ENCODE measurements at regions not wholly inside any gene's neighbourhood (a gene's known extent, or its start where the extent isn't known, plus 50 kb on each side); places are given as distances from the start of the nearest gene placed in this dataset.

- DNase-seq (ENCODE audit: low read depth in 4 of 4, low spot score in 3 of 4), result no peak
Measured at GRCh38 chr17:22469941-22470340, 777.6 kb downstream of the KCNJ18 start.

- no peak for DNase-seq (ENCODE audit: low read depth in 4 of 4, low spot score in 3 of 4)
Measured at GRCh38 chr17:22470411-22471175, 778.3 kb downstream of the KCNJ18 start.

DNA sequence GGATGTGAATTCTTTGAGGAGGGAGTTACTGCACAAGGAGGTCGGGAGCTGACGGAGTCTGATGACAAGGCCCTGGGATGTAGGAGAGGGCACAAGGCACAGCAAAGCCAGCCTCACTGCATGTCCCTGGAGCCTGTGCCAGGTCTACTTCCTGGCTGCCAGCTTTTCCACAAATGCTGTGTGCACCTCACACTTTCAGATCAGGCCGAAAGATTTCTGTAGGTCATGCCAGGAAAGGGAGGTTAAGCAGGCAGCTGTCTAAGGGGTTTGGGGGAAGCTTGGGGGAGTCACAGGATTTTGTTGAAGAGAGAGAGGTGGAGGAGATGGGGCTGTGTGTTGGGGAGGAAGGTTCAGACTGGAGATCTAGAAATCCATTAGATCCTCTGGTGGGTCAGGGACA lies 792.5 kb downstream of the KCNJ18 start:
- no peak for DNase-seq (ENCODE audit: low read depth in 4 of 4, low spot score in 3 of 4)

DNA sequence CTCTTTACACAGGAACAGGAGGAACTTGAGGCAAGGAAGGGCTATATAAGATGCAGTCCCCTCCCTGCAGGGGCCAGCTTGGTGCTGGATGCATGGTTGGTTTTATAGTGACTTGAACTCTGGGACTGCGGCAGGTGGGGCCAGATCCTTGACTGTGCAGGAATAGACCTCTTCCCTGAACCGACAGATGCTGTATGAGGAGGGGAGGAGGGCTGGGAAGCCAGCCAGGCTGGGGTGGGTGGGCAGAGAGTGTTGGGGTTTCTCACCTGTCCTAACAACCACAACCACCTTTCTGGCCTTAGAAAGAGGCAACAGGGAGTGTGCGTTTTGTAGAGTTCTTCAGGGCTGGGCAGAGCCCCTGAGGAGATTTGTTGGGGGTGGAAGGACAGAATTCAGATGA lies 798.1 kb downstream of the KCNJ18 start:
- no peak for DNase-seq (ENCODE audit: low read depth in 4 of 4, low spot score in 3 of 4)

- no peak for DNase-seq (ENCODE audit: low read depth in 4 of 4, low spot score in 3 of 4)
Measured at GRCh38 chr17:22492331-22492730, 800.0 kb downstream of the KCNJ18 start.

GRCh38 chr17:22496450-22496849 lies 804.1 kb downstream of the KCNJ18 start:
- no peak for DNase-seq (ENCODE audit: low read depth in 4 of 4, low spot score in 3 of 4)

GRCh38 chr17:22503322-22503899 lies 811.1 kb downstream of the KCNJ18 start:
- DNase-seq (ENCODE audit: low read depth in 4 of 4, low spot score in 3 of 4), result no peak

DNA sequence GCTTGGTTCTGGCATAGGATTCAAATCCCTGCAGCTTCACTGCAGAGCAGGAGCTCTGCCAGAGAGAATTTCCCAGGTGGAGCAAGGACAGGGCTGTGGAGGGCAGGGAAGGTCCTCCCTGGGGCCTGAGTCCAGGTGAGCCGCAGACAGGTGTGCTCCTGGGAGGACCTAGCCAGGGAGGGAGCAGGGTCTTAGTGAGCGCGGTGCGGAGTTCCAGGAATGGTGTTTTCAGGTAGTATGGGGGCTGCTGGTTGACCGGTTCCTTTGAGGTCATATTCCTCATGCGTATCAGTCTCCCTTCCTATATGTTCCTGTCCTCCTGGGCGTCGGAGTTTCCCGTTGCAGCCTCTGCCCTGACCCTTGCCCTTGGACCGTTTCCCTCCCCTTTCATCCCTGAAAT lies 813.3 kb downstream of the KCNJ18 start:
- no peak for DNase-seq (ENCODE audit: low read depth in 4 of 4, low spot score in 3 of 4)

- DNase-seq (ENCODE audit: low read depth in 4 of 4, low spot score in 3 of 4), result no peak
Measured at GRCh38 chr17:22506231-22506630, 813.9 kb downstream of the KCNJ18 start.

- no peak for DNase-seq (ENCODE audit: low read depth in 4 of 4, low spot score in 3 of 4)
Measured at GRCh38 chr17:22506861-22507260, 814.5 kb downstream of the KCNJ18 start.

DNA sequence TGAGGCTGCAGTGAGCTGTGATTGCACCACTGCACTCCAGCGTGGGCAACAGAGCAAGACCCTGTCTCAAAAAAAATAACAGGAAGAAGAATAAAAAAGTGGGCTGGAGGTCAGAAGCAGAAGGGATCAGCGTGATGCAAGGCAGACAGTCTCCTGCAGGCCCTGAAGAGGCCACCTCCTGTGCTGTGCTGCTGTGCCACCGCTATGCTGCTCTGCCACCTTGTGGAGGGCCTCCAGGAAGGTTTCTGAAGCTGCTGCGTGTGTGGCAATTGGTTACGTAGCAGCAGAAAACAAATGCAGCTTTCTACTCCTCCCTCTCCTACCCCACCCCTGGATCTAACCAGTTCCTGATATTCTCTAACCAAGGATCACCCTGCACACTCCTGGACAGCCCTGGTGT lies 815.5 kb downstream of the KCNJ18 start:
- DNase-seq (ENCODE audit: low read depth in 4 of 4, low spot score in 3 of 4), result no peak

DNA sequence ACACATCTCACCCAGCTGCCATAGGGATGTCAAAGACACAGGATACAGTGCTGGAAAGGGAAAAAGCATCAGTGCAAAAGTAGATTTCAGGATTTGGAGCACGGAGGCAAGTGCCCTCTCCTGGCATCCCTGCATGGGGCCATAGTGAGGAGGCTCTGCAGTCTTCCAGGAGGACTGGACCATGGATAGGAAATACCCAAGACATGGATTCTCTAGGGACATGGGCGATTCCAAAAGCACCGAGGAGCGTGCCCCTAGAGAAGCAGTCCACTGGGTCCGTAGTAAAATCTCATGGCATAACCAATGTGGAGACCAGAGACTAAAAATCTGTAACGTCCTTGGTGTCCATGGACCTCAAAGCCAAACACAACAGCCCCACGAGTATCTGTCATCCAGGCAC lies 818.2 kb downstream of the KCNJ18 start:
- no peak for DNase-seq (ENCODE audit: low read depth in 4 of 4, low spot score in 3 of 4)

- no peak for DNase-seq (ENCODE audit: low read depth in 4 of 4, low spot score in 3 of 4)
Measured at GRCh38 chr17:22511431-22511830, 819.1 kb downstream of the KCNJ18 start.

DNA sequence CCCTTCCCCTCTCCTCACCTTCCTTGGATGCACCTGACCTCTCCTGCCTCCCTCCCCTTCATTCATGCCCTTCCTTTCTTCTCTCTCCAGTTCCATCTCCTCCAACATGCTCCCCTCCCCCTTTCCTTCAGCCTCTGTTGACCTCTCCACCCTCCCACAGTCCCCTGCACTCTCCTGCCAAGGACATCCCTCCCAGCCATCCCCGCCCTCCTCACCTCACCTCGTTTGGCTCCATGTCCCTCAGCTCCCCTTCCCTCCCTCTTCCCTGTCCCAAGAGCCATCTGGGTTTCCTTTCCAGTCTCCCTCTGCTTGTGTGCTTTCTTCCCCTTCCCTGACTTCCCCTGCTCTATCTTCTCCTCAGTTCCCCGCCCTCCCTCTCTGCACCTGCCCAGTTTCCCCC lies 819.7 kb downstream of the KCNJ18 start:
- DNase-seq (ENCODE audit: low read depth in 4 of 4, low spot score in 3 of 4), result no peak

GRCh38 chr17:22512506-22512905 lies 820.2 kb downstream of the KCNJ18 start:
- DNase-seq (ENCODE audit: low read depth in 4 of 4, low spot score in 3 of 4), result no peak

DNA sequence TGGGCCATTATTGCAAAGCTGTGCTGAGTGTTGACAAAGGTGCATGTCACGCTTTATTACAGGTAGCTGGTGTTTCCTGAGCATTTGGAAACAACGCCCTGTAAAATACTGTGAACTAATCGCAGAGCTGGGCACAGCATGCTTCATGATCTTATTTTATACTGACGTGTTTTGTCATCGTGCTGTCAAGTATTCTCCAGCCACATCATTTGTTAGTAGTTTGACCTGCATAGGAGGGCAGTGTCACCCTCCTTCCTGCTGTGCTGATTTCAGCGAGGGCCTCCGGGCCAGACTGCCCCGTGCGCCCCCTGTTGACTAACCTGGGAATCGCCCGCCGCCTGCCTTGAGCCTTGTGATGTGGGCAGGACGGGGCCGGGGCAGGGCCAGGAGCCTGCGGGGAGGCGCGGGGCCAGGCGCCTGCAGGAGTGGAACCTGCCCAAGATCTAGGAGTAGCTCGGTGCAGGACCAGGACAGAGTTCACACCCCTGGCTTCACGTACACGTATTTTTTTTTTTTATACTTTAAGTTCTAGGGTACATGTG lies 820.7 kb downstream of the KCNJ18 start:
- no peak for DNase-seq (ENCODE audit: low read depth in 4 of 4, low spot score in 3 of 4)

DNA sequence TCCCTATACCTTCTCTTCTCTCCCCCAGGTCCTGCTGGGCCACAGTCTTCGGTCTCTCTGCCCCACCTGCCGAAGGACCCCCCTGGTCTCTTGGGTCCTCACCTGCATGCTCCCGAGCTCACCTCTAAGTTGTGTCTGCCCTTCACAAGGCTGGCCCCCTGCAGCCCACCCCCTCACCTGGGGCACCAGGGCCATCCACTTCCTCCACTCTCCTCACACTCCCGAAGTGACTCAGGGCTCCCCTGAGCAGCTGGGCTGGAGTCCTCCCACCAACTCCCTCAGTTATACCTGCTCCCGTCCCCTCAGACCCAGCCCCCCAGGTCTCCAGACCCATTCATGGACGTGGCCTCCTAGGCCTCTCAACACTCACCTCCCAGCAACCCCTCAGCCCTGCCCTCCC lies 822.0 kb downstream of the KCNJ18 start:
- DNase-seq (ENCODE audit: low read depth in 4 of 4, low spot score in 3 of 4), result no peak

DNA sequence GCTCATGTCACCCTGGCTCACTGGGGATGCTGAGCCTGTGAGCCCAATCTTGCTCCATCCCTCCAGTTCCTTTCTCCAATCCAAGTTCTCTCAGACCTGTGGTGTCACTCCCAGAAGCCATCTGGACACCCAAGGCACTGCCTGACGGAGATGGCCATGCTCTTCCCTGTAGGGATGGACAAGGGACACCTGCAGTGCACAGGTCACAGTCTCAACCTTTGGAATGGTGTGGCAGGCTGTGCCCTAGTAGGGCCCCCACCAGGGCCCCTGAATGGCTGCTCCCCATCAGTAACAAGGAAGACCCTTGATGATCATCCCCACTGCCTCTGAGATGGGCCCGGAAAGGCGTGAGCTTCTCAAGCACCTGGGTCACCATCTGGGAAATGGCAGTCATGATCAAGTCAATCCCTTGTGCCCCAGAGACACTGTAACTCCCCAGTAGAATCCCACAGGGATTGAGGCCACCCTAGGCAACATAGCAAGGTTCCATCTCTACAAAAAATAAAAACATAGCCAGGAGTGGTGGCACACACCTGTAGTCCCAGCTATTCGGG lies 822.5 kb downstream of the KCNJ18 start:
- DNase-seq (ENCODE audit: low read depth in 4 of 4, low spot score in 3 of 4), result no peak

GRCh38 chr17:22515599-22515998 lies 823.3 kb downstream of the KCNJ18 start:
- DNase-seq (ENCODE audit: low read depth in 4 of 4, low spot score in 3 of 4), result no peak

GRCh38 chr17:22516861-22517636 lies 824.7 kb downstream of the KCNJ18 start:
- DNase-seq (ENCODE audit: low read depth in 4 of 4, low spot score in 3 of 4), result no peak

GRCh38 chr17:22517716-22518115 lies 825.4 kb downstream of the KCNJ18 start:
- no peak for DNase-seq (ENCODE audit: low read depth in 4 of 4, low spot score in 3 of 4)
